BE2C (cell line): ENCODE measurements at regions not wholly inside any gene's neighbourhood (a gene's known extent, or its start where the extent isn't known, plus 50 kb on each side); places are given as distances from the start of the nearest gene placed in this dataset.
A peak's percentile ranks its signal among the peaks of the same experiment; 100 is the strongest.

Source experiments
- DNase-seq: peaks from one replicate; pipeline ENCODE4 v3.0.0-alpha.2; 2020
- H3K27me3 ChIP-seq: fragments of 250-450 bp; sonication (Bioruptor Pico); 2 replicates; pipeline ENCODE4 v1.5.1; 2020; ENCODE audit warnings: mild to moderate bottlenecking
- H3K36me3 ChIP-seq: fragments of 250-450 bp; sonication (Bioruptor Pico); 2 replicates; pipeline ENCODE4 v1.5.1; 2020; ENCODE audit warnings: mild to moderate bottlenecking
- H3K4me1 ChIP-seq: fragments of 250-450 bp; sonication (Bioruptor Pico); 2 replicates; pipeline ENCODE4 v1.5.1; 2020
- H3K4me3 ChIP-seq: 2 replicates; pipeline ENCODE4 v1.5.1; 2011; ENCODE audit warnings: low read depth, low read length
- H3K9me3 ChIP-seq: fragments of 250-450 bp; sonication (Bioruptor Pico); 2 replicates; pipeline ENCODE4 v1.5.1; 2020
- CTCF ChIP-seq: IDR thresholded peaks from 2 replicates; pipeline ENCODE4 v1.5.1; 2012; ENCODE audit warnings: mild to moderate bottlenecking, low read depth, low read length

DNA sequence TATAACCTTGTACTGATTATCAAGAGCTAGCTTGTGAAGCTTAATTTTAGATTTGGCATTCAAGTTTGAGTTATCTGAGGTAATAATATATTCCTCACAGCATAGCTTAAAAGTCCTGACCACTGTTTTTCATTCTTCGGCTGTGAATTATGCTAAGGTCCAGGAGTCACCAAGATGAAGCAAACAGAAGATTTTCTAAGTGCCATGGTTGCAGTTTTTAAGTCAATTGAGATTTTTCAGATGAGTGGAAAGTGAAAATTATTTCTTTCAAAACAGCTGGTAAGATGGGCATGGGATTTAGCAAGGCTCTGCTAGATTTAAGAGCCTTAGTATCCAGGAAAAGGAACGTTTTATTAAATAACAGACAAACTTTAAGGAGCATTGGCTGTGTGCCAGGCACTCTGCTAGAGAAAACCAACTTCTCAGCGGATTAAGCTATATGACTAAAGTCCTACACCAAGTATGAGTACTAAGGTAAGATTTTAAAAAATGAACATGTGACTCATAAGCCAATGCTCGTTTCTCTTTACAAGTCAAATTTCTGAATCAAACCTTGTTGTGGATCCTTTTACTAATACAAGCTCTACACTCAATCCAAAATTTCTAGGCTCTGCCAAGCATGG lies 149.9 kb upstream of the IL15 start:
- no peaks in the 10 kb centered on the region for H3K4me1 ChIP-seq
- H3K4me3 ChIP-seq: no peak overlapping the region
- DNase-seq: no peak
- no peaks in the 10 kb centered on the region; the same call in 1 of the 2 replicates for H3K9me3 ChIP-seq
- TF ChIP-seq CTCF: no peak
- no peaks in the 10 kb centered on the region for H3K27me3 ChIP-seq
- H3K36me3 ChIP-seq: no peaks in the 10 kb centered on the region

DNA sequence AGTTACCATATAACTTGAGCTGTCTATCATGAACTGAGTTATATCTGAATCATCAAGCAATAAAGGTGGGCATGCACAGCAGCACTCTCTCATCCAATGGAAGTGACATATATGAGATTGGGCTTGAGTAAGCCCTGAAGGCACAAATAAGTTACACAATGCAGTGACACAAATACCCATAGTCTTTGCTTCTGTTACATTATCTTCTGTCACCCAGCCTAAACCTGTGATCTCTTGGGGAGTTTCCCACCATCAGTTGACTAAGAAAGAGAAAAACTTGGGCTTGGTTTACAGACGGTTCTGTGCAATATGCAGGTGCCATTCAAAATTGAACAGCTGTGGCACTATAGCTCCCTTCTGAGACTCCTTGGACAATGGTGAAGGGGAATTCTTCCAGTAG lies 138.8 kb upstream of the IL15 start:
- H3K4me3 ChIP-seq: no peak overlapping the region
- no peaks in the 10 kb centered on the region for H3K36me3 ChIP-seq
- no peaks in the 10 kb centered on the region for H3K27me3 ChIP-seq
- H3K9me3 ChIP-seq: no peaks in the 10 kb centered on the region
- TF ChIP-seq CTCF: no peak
- no peak for DNase-seq
- H3K4me1 ChIP-seq: peaks cover 10% of the 10 kb centered on the region; the same call in 1 of the 2 replicates

GRCh38 chr4:141499261-141499853 lies 137.0 kb upstream of the IL15 start:
- TF ChIP-seq CTCF: no peak
- H3K9me3 ChIP-seq: no peaks in the 10 kb centered on the region
- no peaks in the 10 kb centered on the region for H3K27me3 ChIP-seq
- no peak for DNase-seq
- no peaks in the 10 kb centered on the region for H3K36me3 ChIP-seq
- peaks cover 13% of the 10 kb centered on the region for H3K4me1 ChIP-seq
- H3K4me3 ChIP-seq: no peak overlapping the region

GRCh38 chr4:141501395-141501794 lies 135.0 kb upstream of the IL15 start:
- no peaks in the 10 kb centered on the region for H3K36me3 ChIP-seq
- no peak for TF ChIP-seq CTCF
- H3K9me3 ChIP-seq: no peaks in the 10 kb centered on the region
- no peak for DNase-seq
- no peak overlapping the region for H3K4me3 ChIP-seq
- H3K27me3 ChIP-seq: no peaks in the 10 kb centered on the region
- H3K4me1 ChIP-seq: peaks cover 13% of the 10 kb centered on the region

DNA sequence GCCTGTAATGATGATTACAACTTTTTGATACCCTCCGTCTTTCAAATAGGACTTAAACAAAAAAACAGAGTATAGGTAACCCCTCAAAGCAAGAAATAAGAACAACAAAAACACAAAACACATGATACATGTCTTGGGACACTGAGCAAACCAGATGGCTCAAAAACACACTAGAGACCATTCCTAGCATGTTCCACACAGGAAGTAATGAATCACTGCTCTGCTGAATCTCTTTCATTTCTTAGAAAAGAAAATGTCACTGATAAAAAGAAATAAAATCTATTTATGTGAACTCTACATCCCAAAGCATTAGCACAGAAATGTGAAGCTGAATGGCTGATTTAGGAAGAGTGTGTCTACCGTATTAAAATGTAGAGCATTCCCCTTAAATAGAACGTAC lies 134.5 kb upstream of the IL15 start:
- Histone ChIP-seq H3K27me3 (no peaks in the 10 kb centered on the region), H3K36me3 (no peaks in the 10 kb centered on the region), H3K9me3 (no peaks in the 10 kb centered on the region), H3K4me1 (peaks cover 13% of the 10 kb centered on the region), H3K4me3 (no peak overlapping the region)
- TF ChIP-seq CTCF: no peak
- DNase-seq: no peak

- Histone ChIP-seq H3K27me3 (no peaks in the 10 kb centered on the region), H3K9me3 (no peaks in the 10 kb centered on the region), H3K36me3 (no peaks in the 10 kb centered on the region), H3K4me3 (no peak overlapping the region), H3K4me1 (peaks cover 13% of the 10 kb centered on the region)
- peak; percentile 49 for DNase-seq
- no peak for TF ChIP-seq CTCF
Measured at GRCh38 chr4:141502755-141503154, 133.6 kb upstream of the IL15 start.
